MM.1S (cell line): ENCODE measurements at regions not wholly inside any gene's neighbourhood (a gene's known extent, or its start where the extent isn't known, plus 50 kb on each side); places are given as distances from the start of the nearest gene placed in this dataset.

Source experiments
- DNase-seq: peaks from one replicate; pipeline ENCODE4 v3.0.0-alpha.2; 2015
- H2AFZ ChIP-seq: fragments of 300-600 bp; sonication (generic); 2 replicates; pipeline ENCODE4 v1.6.0; 2016; ENCODE audit warnings: antibody characterized with exemption, low read length
- H3F3A ChIP-seq: fragments of 300-600 bp; sonication (generic); 2 replicates; pipeline ENCODE4 v1.6.1; 2016; ENCODE audit warnings: mild to moderate bottlenecking, antibody characterized with exemption, low read length, moderate library complexity, mixed read lengths; ENCODE audit not compliant: insufficient read depth
- H3K27ac ChIP-seq: fragments of 300-600 bp; sonication (generic); 2 replicates; pipeline ENCODE4 v1.5.1; 2016; ENCODE audit warnings: mild to moderate bottlenecking, low read length
- H3K27me3 ChIP-seq: fragments of 300-600 bp; sonication (generic); replicated peaks from 2 replicates; pipeline ENCODE4 v1.6.0; 2016; ENCODE audit warnings: low read length; ENCODE audit not compliant: insufficient read depth
- H3K36me3 ChIP-seq: fragments of 300-600 bp; sonication (generic); replicated peaks from 2 replicates; pipeline ENCODE4 v1.6.1; 2016; ENCODE audit warnings: mild to moderate bottlenecking, low read length, mixed read lengths; ENCODE audit not compliant: insufficient read depth
- H3K4me1 ChIP-seq: fragments of 300-600 bp; sonication (generic); 2 replicates; pipeline ENCODE4 v1.6.1; 2016; ENCODE audit warnings: low read length, mixed read lengths
- H3K4me2 ChIP-seq: fragments of 300-600 bp; sonication (generic); 2 replicates; pipeline ENCODE4 v1.6.0; 2016; ENCODE audit warnings: low read depth, low read length
- H3K4me3 ChIP-seq: fragments of 300-600 bp; sonication (generic); 2 replicates; pipeline ENCODE4 v1.5.1; 2016; ENCODE audit warnings: low read length, mixed read lengths
- H3K79me2 ChIP-seq: fragments of 300-600 bp; sonication (generic); 2 replicates; pipeline ENCODE4 v1.6.1; 2016; ENCODE audit warnings: mixed run types, low read length, mixed read lengths
- H3K9ac ChIP-seq: fragments of 300-600 bp; sonication (generic); 2 replicates; pipeline ENCODE4 v1.6.1; 2016; ENCODE audit warnings: low read length, mixed read lengths
- H3K9me2 ChIP-seq: fragments of 300-600 bp; sonication (generic); replicated peaks from 2 replicates; pipeline ENCODE4 v1.6.1; 2016; ENCODE audit warnings: mild to moderate bottlenecking, low read length, mixed read lengths; ENCODE audit not compliant: insufficient read depth
- H3K9me3 ChIP-seq: fragments of 300-600 bp; sonication (generic); replicated peaks from 2 replicates; pipeline ENCODE4 v1.6.1; 2016; ENCODE audit warnings: mild to moderate bottlenecking, low read length, mixed read lengths; ENCODE audit not compliant: insufficient read depth
- H4K20me1 ChIP-seq: fragments of 300-600 bp; sonication (generic); 2 replicates; pipeline ENCODE4 v1.6.1; 2016; ENCODE audit warnings: mild to moderate bottlenecking, low read length, moderate library complexity, mixed read lengths; ENCODE audit not compliant: insufficient read depth
- CTCF ChIP-seq: fragments of 300-600 bp; sonication (generic); IDR thresholded peaks from 2 replicates; pipeline ENCODE4 v1.5.1; 2016; ENCODE audit warnings: antibody characterized with exemption, low read length, mixed read lengths
- EZH2 ChIP-seq: fragments of 300-600 bp; sonication (generic); optimal IDR thresholded peaks from 2 replicates; pipeline ENCODE3; 2017; ENCODE audit warnings: low read depth, mild to moderate bottlenecking, antibody characterized with exemption, low read length, mixed read lengths
- EZH2phosphoT487 ChIP-seq: fragments of 300-600 bp; sonication (generic); IDR thresholded peaks from 2 replicates; pipeline ENCODE4 v1.6.1; 2018; ENCODE audit warnings: antibody characterized with exemption, low read length

GRCh38 chrX:13428053-13428786 is 108.4 kb upstream of the ATXN3L start:
- H2AFZ ChIP-seq, result no peak overlapping the region
- H3K4me2 ChIP-seq, result no peak overlapping the region
- H3K9me2 ChIP-seq, result no peaks in the 10 kb centered on the region
- TF ChIP-seq CTCF, result no peak
- TF ChIP-seq EZH2, result no peak
- TF ChIP-seq EZH2phosphoT487, result no peak
- H3K9ac ChIP-seq, result no peak overlapping the region
- H3K4me1 ChIP-seq, result no peaks in the 10 kb centered on the region
- no peak for DNase-seq
- no peaks in the 10 kb centered on the region for H3F3A ChIP-seq
- no peaks in the 10 kb centered on the region for H3K27me3 ChIP-seq
- H3K79me2 ChIP-seq, result no peaks in the 10 kb centered on the region
- H3K4me3 ChIP-seq, result no peak overlapping the region
- H3K9me3 ChIP-seq, result no peaks in the 10 kb centered on the region
- H3K36me3 ChIP-seq, result no peaks in the 10 kb centered on the region
- H3K27ac ChIP-seq, result no peak overlapping the region
- H4K20me1 ChIP-seq, result no peaks in the 10 kb centered on the region

- H3K4me3 ChIP-seq, result no peak overlapping the region
- no peaks in the 10 kb centered on the region for H3K36me3 ChIP-seq
- H3K79me2 ChIP-seq, result no peaks in the 10 kb centered on the region
- H3K4me2 ChIP-seq, result no peak overlapping the region
- no peaks in the 10 kb centered on the region for H3F3A ChIP-seq
- H4K20me1 ChIP-seq, result no peaks in the 10 kb centered on the region
- TF ChIP-seq CTCF (no peak), EZH2 (no peak), EZH2phosphoT487 (no peak)
- no peaks in the 10 kb centered on the region for H3K27me3 ChIP-seq
- no peaks in the 10 kb centered on the region for H3K9me2 ChIP-seq
- DNase-seq, result no peak
- no peaks in the 10 kb centered on the region for H3K9me3 ChIP-seq
- no peak overlapping the region for H3K9ac ChIP-seq
- no peak overlapping the region for H2AFZ ChIP-seq
- H3K27ac ChIP-seq, result no peak overlapping the region
- H3K4me1 ChIP-seq, result no peaks in the 10 kb centered on the region
Observed at GRCh38 chrX:13427441-13428052, 107.7 kb upstream of the ATXN3L start.

GRCh38 chrX:13420545-13421183 is 100.8 kb upstream of the ATXN3L start:
- no peaks in the 10 kb centered on the region for H3K9me3 ChIP-seq
- H3K36me3 ChIP-seq, result no peaks in the 10 kb centered on the region
- DNase-seq, result no peak
- H3K27ac ChIP-seq, result no peak overlapping the region
- no peak overlapping the region for H3K9ac ChIP-seq
- no peaks in the 10 kb centered on the region for H3K79me2 ChIP-seq
- no peaks in the 10 kb centered on the region for H3K4me1 ChIP-seq
- TF ChIP-seq EZH2phosphoT487 (no peak), CTCF (no peak), EZH2 (no peak)
- no peaks in the 10 kb centered on the region for H3K27me3 ChIP-seq
- H3K4me2 ChIP-seq, result no peak overlapping the region
- H3K4me3 ChIP-seq, result no peak overlapping the region
- H3K9me2 ChIP-seq, result no peaks in the 10 kb centered on the region
- H3F3A ChIP-seq, result no peaks in the 10 kb centered on the region
- no peaks in the 10 kb centered on the region for H4K20me1 ChIP-seq
- H2AFZ ChIP-seq, result no peak overlapping the region
